H1 (cell line): ENCODE measurements at regions not wholly inside any gene's neighbourhood (a gene's known extent, or its start where the extent isn't known, plus 50 kb on each side); places are given as distances from the start of the nearest gene placed in this dataset.

ENCODE experiments used
- CTCF ChIA-PET: fragments of 300-600 bp; sonication (Branson Sonifier 250); formaldehyde crosslinking; loops from one replicate; lab custom pipeline; 2021; ENCODE audit not compliant: partially characterized antibody; lab: Charles Lee
- POLR2A ChIA-PET: fragments of 300-600 bp; sonication (Branson Sonifier 250); formaldehyde crosslinking; loops from one replicate; lab custom pipeline; 2021; ENCODE audit warnings: inconsistent platforms; ENCODE audit not compliant: partially characterized antibody; lab: Charles Lee
- DNase-seq, 2 experiments: peaks; one replicate each; pipeline versions ENCODE4 v3.0.0 to v3.0.0-alpha.2; 2010 to 2022; ENCODE audit warnings: low spot score in 2 of 2, low read depth in 1 of 2, mixed read lengths in 1 of 2
- FAIRE-seq: peaks from 2 replicates; lab custom pipeline; 2011; peaks lifted over from hg19 to GRCh38; lab: Jason Lieb, UNC
- H2AFZ ChIP-seq: 2 replicates; pipeline ENCODE4 v1.8.1; 2012; ENCODE audit warnings: low read length, inconsistent platforms
- H2AK5ac ChIP-seq: 2 replicates; pipeline ENCODE4 v1.6.1; 2013; ENCODE audit warnings: low read depth, low read length
- H2BK120ac ChIP-seq: replicated peaks from 2 replicates; pipeline ENCODE3; 2013; ENCODE audit warnings: low read depth, low read length, inconsistent platforms
- H2BK12ac ChIP-seq: 2 replicates; pipeline ENCODE4 v1.6.1; 2013; ENCODE audit warnings: low read depth, low read length
- H2BK15ac ChIP-seq: 2 replicates; pipeline ENCODE4 v1.6.1; 2013; ENCODE audit warnings: low read length
- H2BK20ac ChIP-seq: 2 replicates; pipeline ENCODE4 v1.6.1; 2013; ENCODE audit warnings: low read length
- H2BK5ac ChIP-seq: 2 replicates; pipeline ENCODE4 v1.6.1; 2013; ENCODE audit warnings: low read depth, low read length
- H3K14ac ChIP-seq: 2 replicates; pipeline ENCODE4 v1.6.1; 2013; ENCODE audit warnings: inconsistent platforms; ENCODE audit not compliant: insufficient read length
- H3K18ac ChIP-seq: 2 replicates; pipeline ENCODE4 v1.6.1; 2013; ENCODE audit warnings: low read length; ENCODE audit errors: extremely low read depth
- H3K23ac ChIP-seq: 2 replicates; pipeline ENCODE4 v1.6.1; 2013; ENCODE audit warnings: inconsistent platforms; ENCODE audit not compliant: insufficient read length
- H3K23me2 ChIP-seq: 2 replicates; pipeline ENCODE4 v1.6.1; 2013; ENCODE audit warnings: low read depth, low read length
- H3K27ac ChIP-seq: 2 replicates; pipeline ENCODE4 v1.6.1; 2011; ENCODE audit warnings: low read depth, low read length, inconsistent platforms
- H3K27me3 ChIP-seq, 4 experiments: replicated peaks in 1 of 4; 1 replicate in 1 of 4; 2 replicates in 3 of 4; pipeline versions ENCODE4 v1.6.1 to v1.8.1; 2011 to 2013; ENCODE audit warnings: low read length in 3 of 4, mild to moderate bottlenecking in 3 of 4, inconsistent platforms in 2 of 4, mixed read lengths in 2 of 4, moderate library complexity in 1 of 4; ENCODE audit not compliant: control insufficient read depth in 3 of 4, insufficient read depth in 3 of 4; ENCODE audit errors: extremely low read depth in 1 of 4
- H3K36me3 ChIP-seq, 4 experiments: 2 replicates each; pipeline versions ENCODE4 v1.6.1 to v1.8.1; 2011 to 2013; ENCODE audit warnings: mild to moderate bottlenecking in 4 of 4, low read length in 3 of 4, moderate library complexity in 2 of 4, control low read depth in 1 of 4, inconsistent platforms in 1 of 4; ENCODE audit not compliant: insufficient read depth in 4 of 4, control insufficient read depth in 2 of 4
- H3K4ac ChIP-seq: replicated peaks from 2 replicates; pipeline ENCODE3; 2013; ENCODE audit warnings: low read length, low read depth, mixed read lengths, inconsistent platforms; ENCODE audit not compliant: insufficient read length
- H3K4me1 ChIP-seq, 4 experiments: replicated peaks in 1 of 4; 1 replicate in 1 of 4; 2 replicates in 3 of 4; pipeline versions ENCODE4 v1.6.1 to v1.8.1; 2011 to 2013; ENCODE audit warnings: low read length in 3 of 4, inconsistent platforms in 2 of 4, mixed read lengths in 1 of 4; ENCODE audit not compliant: insufficient read depth in 4 of 4, control insufficient read depth in 3 of 4
- H3K4me2 ChIP-seq, 2 experiments: 2 replicates each; pipeline versions ENCODE4 v1.6.1 to v1.8.1; 2011 to 2013; ENCODE audit warnings: low read depth in 2 of 2, low read length in 2 of 2, control low read depth in 1 of 2, inconsistent platforms in 1 of 2, mild to moderate bottlenecking in 1 of 2; ENCODE audit not compliant: insufficient read depth in 1 of 2
- H3K4me3 ChIP-seq, 4 experiments: fragments of 200-600, 300-600 bp in 1 of 4; sonication (generic), shearing (Covaris generic), sonication (Bioruptor Twin) in 1 of 4; 2 replicates each; pipeline versions ENCODE4 v1.5.1 to v1.8.1; 2011 to 2016; ENCODE audit warnings: low read length in 4 of 4, low read depth in 3 of 4, control low read depth in 2 of 4, inconsistent platforms in 2 of 4, mild to moderate bottlenecking in 2 of 4, mixed read lengths in 1 of 4, moderate library complexity in 1 of 4; ENCODE audit not compliant: insufficient read depth in 2 of 4; ENCODE audit errors: extremely low read depth in 1 of 4
- H3K56ac ChIP-seq: replicated peaks from 2 replicates; pipeline ENCODE3; 2013; ENCODE audit warnings: low read depth, mild to moderate bottlenecking, mixed read lengths, low read length, inconsistent platforms; ENCODE audit not compliant: insufficient read length
- H3K79me1 ChIP-seq: 2 replicates; pipeline ENCODE4 v1.6.1; 2013; ENCODE audit warnings: low read depth, low read length, control low read depth
- H3K79me2 ChIP-seq, 2 experiments: 2 replicates each; pipeline versions ENCODE4 v1.6.1 to v1.8.1; 2012 to 2013; ENCODE audit warnings: low read length in 2 of 2, mild to moderate bottlenecking in 2 of 2, inconsistent platforms in 1 of 2; ENCODE audit not compliant: insufficient read depth in 2 of 2, control insufficient read depth in 1 of 2
- H3K9ac ChIP-seq, 4 experiments: replicated peaks in 1 of 4; 1 replicate in 1 of 4; 2 replicates in 3 of 4; pipeline versions ENCODE4 v1.6.1 to v1.8.1; 2011 to 2013; ENCODE audit warnings: low read depth in 3 of 4, low read length in 3 of 4, control low read depth in 2 of 4, mild to moderate bottlenecking in 2 of 4, moderate library complexity in 2 of 4, inconsistent platforms in 1 of 4; ENCODE audit errors: extremely low read depth in 1 of 4
- H3K9me3 ChIP-seq, 2 experiments: 2 replicates each; pipeline versions ENCODE4 v1.6.1 to v1.8.1; 2012 to 2013; ENCODE audit warnings: mild to moderate bottlenecking in 2 of 2, moderate library complexity in 2 of 2, control low read depth in 1 of 2, inconsistent platforms in 1 of 2, low read depth in 1 of 2, low read length in 1 of 2, mixed read lengths in 1 of 2; ENCODE audit not compliant: insufficient read depth in 2 of 2
- H4K20me1 ChIP-seq, 2 experiments: replicated peaks in 1 of 2; 2 replicates each; pipeline versions ENCODE3 to v1.8.1; 2011 to 2013; ENCODE audit warnings: inconsistent platforms in 2 of 2, low read length in 2 of 2, mild to moderate bottlenecking in 1 of 2; ENCODE audit not compliant: insufficient read depth in 2 of 2, control insufficient read depth in 1 of 2
- H4K5ac ChIP-seq: 2 replicates; pipeline ENCODE4 v1.6.1; 2013; ENCODE audit warnings: low read length, low read depth, mixed read lengths, inconsistent platforms; ENCODE audit not compliant: insufficient read length
- H4K8ac ChIP-seq: 2 replicates; pipeline ENCODE4 v1.8.0; 2013; ENCODE audit warnings: mild to moderate bottlenecking, moderate library complexity, low read length, inconsistent platforms; ENCODE audit not compliant: insufficient read depth; ENCODE audit errors: extremely low read depth
- H4K91ac ChIP-seq: replicated peaks from 2 replicates; pipeline ENCODE3; 2013; ENCODE audit warnings: low read length, mixed read lengths, inconsistent platforms; ENCODE audit not compliant: insufficient read length
- MAFK ChIP-seq: IDR thresholded peaks from 2 replicates; pipeline ENCODE4 v1.6.1; 2012; ENCODE audit warnings: low read depth, mild to moderate bottlenecking, improper control_type of control experiment, low read length
- WGBS, 2 experiments: shearing (Covaris generic) in 1 of 2; methylation state at CpG; one replicate each; pipeline versions ENCODE4 v1.1.6 to v1.1.7; 2013 to 2015; ENCODE audit warnings: low lambda C conversion rate in 2 of 2, mixed read lengths in 2 of 2, inconsistent platforms in 1 of 2, low coverage in 1 of 2, missing lambda C conversion rate in 1 of 2; ENCODE audit not compliant: insufficient replicate concordance in 2 of 2, insufficient coverage in 1 of 2, insufficient read length in 1 of 2; ENCODE audit errors: extremely low coverage in 1 of 2, missing lambda C conversion rate in 1 of 2; 5-methylcytosine and 5-hydroxymethylcytosine counted together

DNA sequence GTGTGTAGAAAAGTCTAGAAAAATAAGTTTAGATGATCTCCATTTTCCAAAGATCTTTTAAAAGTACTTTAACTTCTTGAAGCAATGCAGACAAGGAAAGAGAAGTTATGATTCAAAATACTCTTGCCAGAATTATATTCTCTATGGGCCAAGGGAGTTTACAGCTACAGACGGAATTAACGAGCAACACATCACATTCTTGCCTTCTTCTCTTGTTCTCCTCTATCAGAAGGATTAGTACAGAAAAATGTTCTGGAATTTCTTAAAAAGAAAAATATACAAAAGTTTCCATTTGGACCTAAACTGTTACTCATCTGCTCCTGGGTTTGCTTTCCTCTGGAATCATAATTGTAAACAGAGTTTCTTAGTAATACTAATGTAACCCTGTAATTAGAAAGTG lies 284.7 kb upstream of the HSF2 start:
- Histone ChIP-seq H2BK20ac (no peak overlapping the region), H3K9me3 (no peaks in the 10 kb centered on the region), H3K4me3 (no peak overlapping the region), H2AK5ac (no peak overlapping the region), H4K8ac (no peak overlapping the region), H3K18ac (no peak overlapping the region), H3K4ac (no peak overlapping the region), H3K23ac (no peak overlapping the region), H3K14ac (no peak overlapping the region), H4K20me1 (no peaks in the 10 kb centered on the region), H3K79me1 (no peaks in the 10 kb centered on the region), H3K9ac (no peak overlapping the region; a peak in 1 of 7 replicates), H3K4me2 (no peak overlapping the region), H3K23me2 (no peaks in the 10 kb centered on the region), H4K91ac (no peak overlapping the region), H4K5ac (no peak overlapping the region), H2BK120ac (no peak overlapping the region), H3K79me2 (no peaks in the 10 kb centered on the region), H3K36me3 (no peaks in the 10 kb centered on the region), H3K4me1 (no peaks in the 10 kb centered on the region), H2BK12ac (no peak overlapping the region), H2BK5ac (no peak overlapping the region), H3K27ac (no peak overlapping the region), H3K27me3 (no peaks in the 10 kb centered on the region), H2AFZ (no peak overlapping the region), H2BK15ac (no peak overlapping the region), H3K56ac (no peak overlapping the region)
- 94% methylated on average over 2 of the region's 2 CpGs; no CpG with 5 or more reads in 1 of the 2 experiments for WGBS, 2 experiments
- ChIA-PET CTCF (interaction anchor here (1.1 to 1.3 kb wide), 2 partner anchors 9 to 13 kb away, joined by 3 to 4 read pairs; no protein-coding TSS in a partner anchor), POLR2A (no interaction called here)
- no peak for TF ChIP-seq MAFK
- DNase-seq: no peak
- no peak for FAIRE-seq
